ENCODE measurements at regions not wholly inside any gene's neighbourhood (a gene's known extent, or its start where the extent isn't known, plus 50 kb on each side); places are given as distances from the start of the nearest gene placed in this dataset.

GRCh38 chrX:131828482-131828881 is 194.6 kb upstream of the STK26 start:
- 0 out of 2 replicates have a peak overlapping the region, but pooled peaks have one; percentile 6 for H3K4me3 ChIP-seq (ENCODE audit: low read depth, low read length)
- no peaks in the 10 kb centered on the region for H3K36me3 ChIP-seq
- no peaks in the 10 kb centered on the region for H3K27me3 ChIP-seq (ENCODE audit: insufficient read depth, low read depth, severe bottlenecking)
- H3K27ac ChIP-seq: peak overlapping the region; percentile 37
- H3K9me3 ChIP-seq (ENCODE audit: severe bottlenecking): no peaks in the 10 kb centered on the region
- DNase-seq: no peak
- TF ChIP-seq, protein P1, sequence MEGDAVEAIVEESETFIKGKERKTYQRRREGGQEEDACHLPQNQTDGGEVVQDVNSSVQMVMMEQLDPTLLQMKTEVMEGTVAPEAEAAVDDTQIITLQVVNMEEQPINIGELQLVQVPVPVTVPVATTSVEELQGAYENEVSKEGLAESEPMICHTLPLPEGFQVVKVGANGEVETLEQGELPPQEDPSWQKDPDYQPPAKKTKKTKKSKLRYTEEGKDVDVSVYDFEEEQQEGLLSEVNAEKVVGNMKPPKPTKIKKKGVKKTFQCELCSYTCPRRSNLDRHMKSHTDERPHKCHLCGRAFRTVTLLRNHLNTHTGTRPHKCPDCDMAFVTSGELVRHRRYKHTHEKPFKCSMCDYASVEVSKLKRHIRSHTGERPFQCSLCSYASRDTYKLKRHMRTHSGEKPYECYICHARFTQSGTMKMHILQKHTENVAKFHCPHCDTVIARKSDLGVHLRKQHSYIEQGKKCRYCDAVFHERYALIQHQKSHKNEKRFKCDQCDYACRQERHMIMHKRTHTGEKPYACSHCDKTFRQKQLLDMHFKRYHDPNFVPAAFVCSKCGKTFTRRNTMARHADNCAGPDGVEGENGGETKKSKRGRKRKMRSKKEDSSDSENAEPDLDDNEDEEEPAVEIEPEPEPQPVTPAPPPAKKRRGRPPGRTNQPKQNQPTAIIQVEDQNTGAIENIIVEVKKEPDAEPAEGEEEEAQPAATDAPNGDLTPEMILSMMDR (IDR thresholded peaks at IDR 0.05; ENCODE audit: low read depth, low read length): no peak

- Histone ChIP-seq H3K4me3 (ENCODE audit: low read depth, low read length) (peak overlapping the region; percentile 40), H3K36me3 (no peaks in the 10 kb centered on the region), H3K9me3 (ENCODE audit: severe bottlenecking) (no peaks in the 10 kb centered on the region), H3K27me3 (ENCODE audit: insufficient read depth, low read depth, severe bottlenecking) (peaks cover under 1% of the 10 kb centered on the region), H3K27ac (peak overlapping the region; percentile 65)
- peak; percentile 90 for DNase-seq
- TF ChIP-seq, protein P1 (IDR thresholded peaks at IDR 0.05; ENCODE audit: low read depth, low read length): peak; percentile 35; the same call in 1 of the 2 replicates
Measured at GRCh38 chrX:131830400-131831184, 192.5 kb upstream of the STK26 start.

GRCh38 chrX:131831185-131831520 is 191.9 kb upstream of the STK26 start:
- Histone ChIP-seq H3K9me3 (ENCODE audit: severe bottlenecking) (no peaks in the 10 kb centered on the region), H3K27me3 (ENCODE audit: insufficient read depth, low read depth, severe bottlenecking) (peaks cover 3% of the 10 kb centered on the region), H3K27ac (peak overlapping the region; percentile 65), H3K4me3 (ENCODE audit: low read depth, low read length) (peak overlapping the region; percentile 40; the same call in 1 of the 2 replicates), H3K36me3 (no peaks in the 10 kb centered on the region)
- DNase-seq: no peak
- TF ChIP-seq, protein P1 (IDR thresholded peaks at IDR 0.05; ENCODE audit: low read depth, low read length): no peak

GRCh38 chrX:131836161-131836560 is 186.9 kb upstream of the STK26 start:
- TF ChIP-seq, protein P1 (IDR thresholded peaks at IDR 0.05; ENCODE audit: low read depth, low read length): no peak
- no peak for DNase-seq
- Histone ChIP-seq H3K36me3 (no peaks in the 10 kb centered on the region), H3K9me3 (ENCODE audit: severe bottlenecking) (no peaks in the 10 kb centered on the region), H3K27me3 (ENCODE audit: insufficient read depth, low read depth, severe bottlenecking) (peaks cover 3% of the 10 kb centered on the region), H3K4me3 (ENCODE audit: low read depth, low read length) (no peak overlapping the region), H3K27ac (no peak overlapping the region)

- DNase-seq: no peak
- Histone ChIP-seq H3K27ac (no peak overlapping the region), H3K4me3 (ENCODE audit: low read depth, low read length) (no peak overlapping the region), H3K27me3 (ENCODE audit: insufficient read depth, low read depth, severe bottlenecking) (peaks cover 10% of the 10 kb centered on the region), H3K36me3 (no peaks in the 10 kb centered on the region), H3K9me3 (ENCODE audit: severe bottlenecking) (no peaks in the 10 kb centered on the region)
- TF ChIP-seq, protein P1 (IDR thresholded peaks at IDR 0.05; ENCODE audit: low read depth, low read length): no peak
Measured at GRCh38 chrX:131837325-131837724, 185.8 kb upstream of the STK26 start.

Measured in WERI-Rb-1 (cell line).